WTC11 (cell line): ENCODE measurements at regions not wholly inside any gene's neighbourhood (a gene's known extent, or its start where the extent isn't known, plus 50 kb on each side); places are given as distances from the start of the nearest gene placed in this dataset.

Experiments
- ATAC-seq: fragments of 200-7000 bp; cut with Tn5 transposase; 2 replicates; pipeline ENCODE4 v1.10.0; 2021; ENCODE audit warnings: mild to moderate bottlenecking, moderate library complexity
- CTCF ChIA-PET: fragments of 300-600 bp; sonication (Branson Sonifier 250); formaldehyde crosslinking; loops from one replicate; lab custom pipeline; 2021; ENCODE audit warnings: antibody characterized with exemption; lab: Charles Lee
- POLR2A ChIA-PET: fragments of 350-600 bp; sonication (Branson Sonifier 250); formaldehyde crosslinking; loops from one replicate; lab custom pipeline; 2021; ENCODE audit warnings: antibody characterized with exemption; lab: Charles Lee
- DNase-seq: peaks from one replicate; pipeline ENCODE4 v3.0.0; 2021; ENCODE audit warnings: low spot score
- H3K27ac Mint-ChIP-seq: 2 replicates; pipeline ENCODE4 v1.8.0; 2021; ENCODE audit warnings: mixed read lengths
- H3K27me3 Mint-ChIP-seq: 2 replicates; pipeline ENCODE4 v1.8.0; 2021; ENCODE audit warnings: low read depth, mild to moderate bottlenecking, moderate library complexity, mixed read lengths
- H3K36me3 Mint-ChIP-seq: 2 replicates; pipeline ENCODE4 v1.8.0; 2021; ENCODE audit warnings: mixed read lengths
- H3K4me1 Mint-ChIP-seq: 2 replicates; pipeline ENCODE4 v1.8.0; 2022; ENCODE audit warnings: mixed read lengths
- H3K4me3 Mint-ChIP-seq: 2 replicates; pipeline ENCODE4 v1.8.0; 2021; ENCODE audit warnings: mild to moderate bottlenecking, moderate library complexity, mixed read lengths
- H3K9me3 Mint-ChIP-seq: 2 replicates; pipeline ENCODE4 v1.8.0; 2021; ENCODE audit warnings: mixed read lengths
- ATF1 ChIP-seq: sonication (generic); formaldehyde crosslinking; IDR thresholded peaks from 2 replicates; pipeline ENCODE4 v1.8.1; 2023; ENCODE audit warnings: mild to moderate bottlenecking, moderate library complexity, missing genetic modification reagents
- ATF6 ChIP-seq: sonication (generic); formaldehyde crosslinking; IDR thresholded peaks from 2 replicates; pipeline ENCODE4 v1.8.1; 2023; ENCODE audit warnings: mild to moderate bottlenecking, missing genetic modification reagents
- GTF2I ChIP-seq: fragments of 250-450 bp; sonication (Bioruptor Pico); conservative IDR thresholded peaks from 2 replicates; pipeline ENCODE4 v1.4.0; 2021; ENCODE audit warnings: mild to moderate bottlenecking
- JUN ChIP-seq: sonication (generic); formaldehyde crosslinking; IDR thresholded peaks from 2 replicates; pipeline ENCODE4 v1.8.0; 2023; ENCODE audit warnings: mild to moderate bottlenecking, missing genetic modification reagents
- MXD4 ChIP-seq: fragments of 250-450 bp; sonication (Bioruptor Pico); IDR thresholded peaks from 2 replicates; pipeline ENCODE4 v1.8.0; 2021; ENCODE audit warnings: mild to moderate bottlenecking, moderate library complexity, borderline replicate concordance
- NFATC4 ChIP-seq: fragments of 250-450 bp; sonication (Bioruptor Pico); IDR thresholded peaks from 2 replicates; pipeline ENCODE4 v1.9.0; 2021; ENCODE audit warnings: mild to moderate bottlenecking
- PRRX2 ChIP-seq: fragments of 250-450 bp; sonication (Bioruptor Pico); IDR thresholded peaks from 2 replicates; pipeline ENCODE4 v1.8.0; 2021; ENCODE audit warnings: mild to moderate bottlenecking
- RORB ChIP-seq: fragments of 250-450 bp; sonication (Bioruptor Pico); IDR thresholded peaks from 2 replicates; pipeline ENCODE4 v1.9.0; 2021; ENCODE audit warnings: mild to moderate bottlenecking
- SOX15 ChIP-seq: fragments of 250-450 bp; sonication (Bioruptor Pico); IDR thresholded peaks from 2 replicates; pipeline ENCODE4 v1.9.0; 2021; ENCODE audit warnings: mild to moderate bottlenecking
- TCF7 ChIP-seq: sonication (generic); formaldehyde crosslinking; IDR thresholded peaks from 2 replicates; pipeline ENCODE4 v1.8.0; 2022; ENCODE audit warnings: mild to moderate bottlenecking, low read depth, missing genetic modification reagents, moderate library complexity
- TP53 ChIP-seq: sonication (generic); formaldehyde crosslinking; IDR thresholded peaks from 2 replicates; pipeline ENCODE4 v1.8.1; 2023; ENCODE audit warnings: mild to moderate bottlenecking, missing genetic modification reagents
- ZBTB43 ChIP-seq: sonication (generic); formaldehyde crosslinking; IDR thresholded peaks from 2 replicates; pipeline ENCODE4 v1.8.1; 2023; ENCODE audit warnings: mild to moderate bottlenecking, missing genetic modification reagents
- ZNF416 ChIP-seq: fragments of 250-450 bp; sonication (Bioruptor Pico); IDR thresholded peaks from 2 replicates; pipeline ENCODE4 v1.9.0; 2021; ENCODE audit warnings: mild to moderate bottlenecking, inconsistent platforms
- ZNF671 ChIP-seq: fragments of 250-450 bp; sonication (Bioruptor Pico); IDR thresholded peaks from 2 replicates; pipeline ENCODE4 v1.8.0; 2021; ENCODE audit warnings: mild to moderate bottlenecking
- TF ChIP-seq, protein P1 (sequence below): fragments of 250-450 bp; sonication (Bioruptor Pico); IDR thresholded peaks from 2 replicates; pipeline ENCODE4 v1.9.0; 2021; ENCODE audit warnings: mild to moderate bottlenecking
- TF ChIP-seq, protein P2 (sequence below): sonication (generic); formaldehyde crosslinking; IDR thresholded peaks from 2 replicates; pipeline ENCODE4 v1.8.1; 2023; ENCODE audit warnings: mild to moderate bottlenecking, moderate library complexity, missing genetic modification reagents
- TF ChIP-seq, protein P3 (sequence below): fragments of 250-450 bp; sonication (Bioruptor Pico); IDR thresholded peaks from 2 replicates; pipeline ENCODE4 v1.9.0; 2021; ENCODE audit warnings: mild to moderate bottlenecking

- Mint-ChIP-seq H3K4me3 (no peak overlapping the region), H3K4me1 (peaks cover 12% of the 10 kb centered on the region)
Measured at GRCh38 chr4:162234595-162234994, 70.8 kb upstream of the FSTL5 start.

GRCh38 chr4:162232349-162232748 lies 68.5 kb upstream of the FSTL5 start:
- no peak for DNase-seq
- no peak overlapping the region for H3K27ac Mint-ChIP-seq

More at GRCh38 chr4:162234595-162234994, 70.8 kb upstream of the FSTL5 start:
- ATAC-seq (no peak), DNase-seq (no peak)
- no peak overlapping the region for H3K27ac Mint-ChIP-seq
- H3K9me3 Mint-ChIP-seq, result peaks cover 26% of the 10 kb centered on the region
- CTCF ChIA-PET, result no interaction called here
- peaks cover 14% of the 10 kb centered on the region for H3K36me3 Mint-ChIP-seq
- no peaks in the 10 kb centered on the region for H3K27me3 Mint-ChIP-seq
- TF ChIP-seq RORB (CRISPR knock-in tag) (no peak), MXD4 (no peak), PRRX2 (CRISPR knock-in tag) (no peak), JUN (CRISPR knock-in tag) (no peak), ATF1 (CRISPR knock-in tag) (no peak), TP53 (CRISPR knock-in tag) (no peak), ZBTB43 (CRISPR knock-in tag) (no peak)
- TF ChIP-seq, protein P1, sequence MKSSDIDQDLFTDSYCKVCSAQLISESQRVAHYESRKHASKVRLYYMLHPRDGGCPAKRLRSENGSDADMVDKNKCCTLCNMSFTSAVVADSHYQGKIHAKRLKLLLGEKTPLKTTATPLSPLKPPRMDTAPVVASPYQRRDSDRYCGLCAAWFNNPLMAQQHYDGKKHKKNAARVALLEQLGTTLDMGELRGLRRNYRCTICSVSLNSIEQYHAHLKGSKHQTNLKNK (CRISPR knock-in tag), result no peak
- TF ChIP-seq, protein P2, sequence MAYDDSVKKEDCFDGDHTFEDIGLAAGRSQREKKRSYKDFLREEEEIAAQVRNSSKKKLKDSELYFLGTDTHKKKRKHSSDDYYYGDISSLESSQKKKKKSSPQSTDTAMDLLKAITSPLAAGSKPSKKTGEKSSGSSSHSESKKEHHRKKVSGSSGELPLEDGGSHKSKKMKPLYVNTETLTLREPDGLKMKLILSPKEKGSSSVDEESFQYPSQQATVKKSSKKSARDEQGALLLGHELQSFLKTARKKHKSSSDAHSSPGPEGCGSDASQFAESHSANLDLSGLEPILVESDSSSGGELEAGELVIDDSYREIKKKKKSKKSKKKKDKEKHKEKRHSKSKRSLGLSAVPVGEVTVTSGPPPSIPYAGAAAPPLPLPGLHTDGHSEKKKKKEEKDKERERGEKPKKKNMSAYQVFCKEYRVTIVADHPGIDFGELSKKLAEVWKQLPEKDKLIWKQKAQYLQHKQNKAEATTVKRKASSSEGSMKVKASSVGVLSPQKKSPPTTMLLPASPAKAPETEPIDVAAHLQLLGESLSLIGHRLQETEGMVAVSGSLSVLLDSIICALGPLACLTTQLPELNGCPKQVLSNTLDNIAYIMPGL (CRISPR knock-in tag), result no peak
- POLR2A ChIA-PET, result no interaction called here

More at GRCh38 chr4:162232349-162232748, 68.5 kb upstream of the FSTL5 start:
- Mint-ChIP-seq H3K36me3 (peaks cover 14% of the 10 kb centered on the region), H3K27me3 (no peaks in the 10 kb centered on the region), H3K4me1 (peaks cover 12% of the 10 kb centered on the region), H3K4me3 (no peak overlapping the region), H3K9me3 (peaks cover 26% of the 10 kb centered on the region)
- ChIA-PET POLR2A (no interaction called here), CTCF (no interaction called here)
- no peak for TF ChIP-seq TCF7
- TF ChIP-seq SOX15 (CRISPR knock-in tag), result no peak
- no peak for TF ChIP-seq GTF2I
- no peak for TF ChIP-seq ATF6 (CRISPR knock-in tag)
- no peak for TF ChIP-seq ZBTB43 (CRISPR knock-in tag)
- TF ChIP-seq, protein P3, sequence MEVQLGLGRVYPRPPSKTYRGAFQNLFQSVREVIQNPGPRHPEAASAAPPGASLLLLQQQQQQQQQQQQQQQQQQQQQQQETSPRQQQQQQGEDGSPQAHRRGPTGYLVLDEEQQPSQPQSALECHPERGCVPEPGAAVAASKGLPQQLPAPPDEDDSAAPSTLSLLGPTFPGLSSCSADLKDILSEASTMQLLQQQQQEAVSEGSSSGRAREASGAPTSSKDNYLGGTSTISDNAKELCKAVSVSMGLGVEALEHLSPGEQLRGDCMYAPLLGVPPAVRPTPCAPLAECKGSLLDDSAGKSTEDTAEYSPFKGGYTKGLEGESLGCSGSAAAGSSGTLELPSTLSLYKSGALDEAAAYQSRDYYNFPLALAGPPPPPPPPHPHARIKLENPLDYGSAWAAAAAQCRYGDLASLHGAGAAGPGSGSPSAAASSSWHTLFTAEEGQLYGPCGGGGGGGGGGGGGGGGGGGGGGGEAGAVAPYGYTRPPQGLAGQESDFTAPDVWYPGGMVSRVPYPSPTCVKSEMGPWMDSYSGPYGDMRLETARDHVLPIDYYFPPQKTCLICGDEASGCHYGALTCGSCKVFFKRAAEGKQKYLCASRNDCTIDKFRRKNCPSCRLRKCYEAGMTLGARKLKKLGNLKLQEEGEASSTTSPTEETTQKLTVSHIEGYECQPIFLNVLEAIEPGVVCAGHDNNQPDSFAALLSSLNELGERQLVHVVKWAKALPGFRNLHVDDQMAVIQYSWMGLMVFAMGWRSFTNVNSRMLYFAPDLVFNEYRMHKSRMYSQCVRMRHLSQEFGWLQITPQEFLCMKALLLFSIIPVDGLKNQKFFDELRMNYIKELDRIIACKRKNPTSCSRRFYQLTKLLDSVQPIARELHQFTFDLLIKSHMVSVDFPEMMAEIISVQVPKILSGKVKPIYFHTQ (CRISPR knock-in tag), result no peak
- TF ChIP-seq ZNF416 (CRISPR knock-in tag), result no peak
- TF ChIP-seq NFATC4 (CRISPR knock-in tag), result no peak
- no peak for TF ChIP-seq ZNF671 (CRISPR knock-in tag)
- peak; percentile 69 for ATAC-seq
